Activated naive CD8-positive, alpha-beta T cell (primary cell): ENCODE measurements at regions not wholly inside any gene's neighbourhood (a gene's known extent, or its start where the extent isn't known, plus 50 kb on each side); places are given as distances from the start of the nearest gene placed in this dataset.

Experiments used
- H3K27ac Mint-ChIP-seq: one replicate; pipeline ENCODE4 v1.8.0; 2021; ENCODE audit warnings: mixed read lengths
- H3K27me3 Mint-ChIP-seq: one replicate; pipeline ENCODE4 v1.8.0; 2021; ENCODE audit warnings: mixed read lengths
- H3K36me3 Mint-ChIP-seq: one replicate; pipeline ENCODE4 v1.8.0; 2021; ENCODE audit warnings: mixed read lengths
- H3K4me1 Mint-ChIP-seq: one replicate; pipeline ENCODE4 v1.8.0; 2021; ENCODE audit warnings: low read depth, mixed read lengths
- H3K4me3 Mint-ChIP-seq: one replicate; pipeline ENCODE4 v1.8.0; 2021; ENCODE audit warnings: mild to moderate bottlenecking, mixed read lengths
- H3K9me3 Mint-ChIP-seq: one replicate; pipeline ENCODE4 v1.8.0; 2021; ENCODE audit warnings: low read depth, mixed read lengths

DNA sequence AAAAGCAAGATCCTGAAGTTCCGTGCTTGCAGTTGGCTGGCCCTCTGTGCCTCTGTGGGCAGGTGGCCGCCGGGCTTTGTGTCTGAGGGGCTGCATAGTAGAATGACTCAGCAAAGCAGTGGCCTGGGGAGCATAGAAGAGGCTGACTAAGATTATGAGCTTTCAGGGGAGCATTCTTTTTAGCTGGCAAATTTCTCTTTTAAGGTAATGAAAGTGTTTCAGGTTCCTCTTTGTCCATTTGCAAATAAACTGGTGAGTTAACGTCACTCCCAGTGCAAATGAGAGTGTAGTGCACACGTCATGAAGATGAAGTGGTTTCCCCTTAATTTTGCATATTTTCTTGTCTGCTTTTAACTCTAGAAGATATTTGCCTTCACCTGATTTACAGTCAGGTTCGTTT, 98.6 kb downstream of the BCL2L11 start:
- H3K36me3 Mint-ChIP-seq, result peaks cover 10% of the 10 kb centered on the region
- no peak overlapping the region for H3K4me3 Mint-ChIP-seq
- peaks cover 4% of the 10 kb centered on the region for H3K27me3 Mint-ChIP-seq
- peaks cover 7% of the 10 kb centered on the region for H3K9me3 Mint-ChIP-seq
- no peak overlapping the region for H3K27ac Mint-ChIP-seq
- no peaks in the 10 kb centered on the region for H3K4me1 Mint-ChIP-seq

GRCh38 chr2:111219734-111220505, 99.2 kb downstream of the BCL2L11 start:
- peaks cover 2% of the 10 kb centered on the region for H3K9me3 Mint-ChIP-seq
- peaks cover 4% of the 10 kb centered on the region for H3K27me3 Mint-ChIP-seq
- H3K4me1 Mint-ChIP-seq, result no peaks in the 10 kb centered on the region
- H3K4me3 Mint-ChIP-seq, result no peak overlapping the region
- H3K36me3 Mint-ChIP-seq, result peaks cover 8% of the 10 kb centered on the region
- no peak overlapping the region for H3K27ac Mint-ChIP-seq

DNA sequence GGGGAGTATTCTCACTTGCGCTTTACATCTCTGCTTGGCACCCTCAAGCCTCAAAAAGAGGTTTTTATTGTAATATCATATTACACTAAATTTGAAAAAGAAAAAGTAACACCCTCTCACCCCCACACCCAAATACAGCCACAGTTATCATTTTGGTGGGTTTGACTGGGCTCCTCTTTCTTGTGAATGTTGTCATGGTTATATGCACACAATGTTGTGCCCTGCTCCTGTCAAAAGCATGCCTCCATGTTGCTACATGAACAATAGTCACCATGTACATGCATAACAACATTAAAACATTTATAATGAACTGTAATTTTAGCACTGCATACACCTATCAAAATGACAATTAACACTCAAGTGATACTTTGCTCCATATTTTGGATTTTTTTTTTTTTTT, 100.2 kb downstream of the BCL2L11 start:
- Mint-ChIP-seq H3K4me1 (no peaks in the 10 kb centered on the region), H3K4me3 (no peak overlapping the region), H3K9me3 (no peaks in the 10 kb centered on the region), H3K27me3 (peaks cover 9% of the 10 kb centered on the region), H3K27ac (no peak overlapping the region), H3K36me3 (peaks cover 5% of the 10 kb centered on the region)

DNA sequence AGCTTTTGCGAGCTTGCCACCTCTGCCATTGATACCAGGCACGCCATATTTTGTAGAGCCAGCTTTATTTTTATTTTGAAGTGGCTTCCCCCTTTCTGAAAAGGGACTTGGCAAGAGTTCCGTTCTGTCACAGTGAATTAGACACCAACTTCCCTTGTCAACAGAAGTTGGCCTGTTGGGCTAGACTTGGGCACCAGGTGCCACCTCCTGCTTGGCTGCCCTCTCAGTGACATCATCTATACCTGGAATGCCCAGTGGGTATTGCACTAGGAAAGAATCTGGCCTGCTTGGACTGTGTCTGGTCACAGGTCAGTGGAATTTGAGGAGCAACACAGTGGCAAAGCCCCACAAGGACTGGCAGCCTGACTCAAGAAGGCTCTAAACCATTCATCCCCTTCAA, 101.0 kb downstream of the BCL2L11 start:
- no peak overlapping the region for H3K27ac Mint-ChIP-seq
- H3K9me3 Mint-ChIP-seq, result no peaks in the 10 kb centered on the region
- peaks cover 5% of the 10 kb centered on the region for H3K36me3 Mint-ChIP-seq
- H3K27me3 Mint-ChIP-seq, result peaks cover 10% of the 10 kb centered on the region
- no peaks in the 10 kb centered on the region for H3K4me1 Mint-ChIP-seq
- H3K4me3 Mint-ChIP-seq, result no peak overlapping the region

DNA sequence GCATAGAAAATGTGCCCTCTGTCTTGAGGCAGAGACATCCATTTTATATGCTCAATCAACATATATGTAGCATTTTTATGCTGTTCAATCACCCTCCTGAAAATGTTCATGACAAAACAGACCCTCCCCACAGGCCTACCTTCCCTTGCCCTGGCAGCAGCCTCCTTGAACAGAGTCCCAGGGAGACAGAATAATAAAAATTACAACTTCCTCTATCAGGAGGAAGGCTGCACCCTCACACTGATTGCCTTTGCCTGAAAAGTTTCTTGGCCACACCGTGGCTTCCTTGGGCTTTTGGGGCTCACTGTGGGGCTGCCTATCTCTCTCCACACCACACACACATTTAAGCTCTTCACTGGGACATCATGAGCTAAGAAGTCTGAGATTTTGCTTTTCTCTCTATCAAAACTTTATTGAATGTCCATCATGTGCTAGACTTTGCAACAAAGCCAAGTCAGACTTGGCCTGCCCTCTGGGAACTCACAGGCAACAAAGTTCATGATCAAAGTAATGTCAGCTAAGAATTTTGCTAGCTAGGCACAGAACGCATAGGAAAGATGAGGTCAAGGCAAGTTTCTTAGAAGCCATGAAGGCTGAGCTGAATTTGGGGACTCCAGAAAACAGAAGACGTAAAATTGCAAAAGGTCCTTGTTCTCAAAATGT, 101.6 kb downstream of the BCL2L11 start:
- no peak overlapping the region for H3K27ac Mint-ChIP-seq
- peaks cover 4% of the 10 kb centered on the region for H3K4me1 Mint-ChIP-seq
- H3K36me3 Mint-ChIP-seq, result peaks cover 5% of the 10 kb centered on the region
- peaks cover 10% of the 10 kb centered on the region for H3K27me3 Mint-ChIP-seq
- no peak overlapping the region for H3K4me3 Mint-ChIP-seq
- no peaks in the 10 kb centered on the region for H3K9me3 Mint-ChIP-seq

GRCh38 chr2:111225856-111226255, 105.1 kb downstream of the BCL2L11 start:
- H3K27ac Mint-ChIP-seq, result no peak overlapping the region
- H3K36me3 Mint-ChIP-seq, result peaks cover 8% of the 10 kb centered on the region
- peaks cover 9% of the 10 kb centered on the region for H3K9me3 Mint-ChIP-seq
- H3K4me3 Mint-ChIP-seq, result no peak overlapping the region
- H3K27me3 Mint-ChIP-seq, result peaks cover 10% of the 10 kb centered on the region
- H3K4me1 Mint-ChIP-seq, result peaks cover 4% of the 10 kb centered on the region

DNA sequence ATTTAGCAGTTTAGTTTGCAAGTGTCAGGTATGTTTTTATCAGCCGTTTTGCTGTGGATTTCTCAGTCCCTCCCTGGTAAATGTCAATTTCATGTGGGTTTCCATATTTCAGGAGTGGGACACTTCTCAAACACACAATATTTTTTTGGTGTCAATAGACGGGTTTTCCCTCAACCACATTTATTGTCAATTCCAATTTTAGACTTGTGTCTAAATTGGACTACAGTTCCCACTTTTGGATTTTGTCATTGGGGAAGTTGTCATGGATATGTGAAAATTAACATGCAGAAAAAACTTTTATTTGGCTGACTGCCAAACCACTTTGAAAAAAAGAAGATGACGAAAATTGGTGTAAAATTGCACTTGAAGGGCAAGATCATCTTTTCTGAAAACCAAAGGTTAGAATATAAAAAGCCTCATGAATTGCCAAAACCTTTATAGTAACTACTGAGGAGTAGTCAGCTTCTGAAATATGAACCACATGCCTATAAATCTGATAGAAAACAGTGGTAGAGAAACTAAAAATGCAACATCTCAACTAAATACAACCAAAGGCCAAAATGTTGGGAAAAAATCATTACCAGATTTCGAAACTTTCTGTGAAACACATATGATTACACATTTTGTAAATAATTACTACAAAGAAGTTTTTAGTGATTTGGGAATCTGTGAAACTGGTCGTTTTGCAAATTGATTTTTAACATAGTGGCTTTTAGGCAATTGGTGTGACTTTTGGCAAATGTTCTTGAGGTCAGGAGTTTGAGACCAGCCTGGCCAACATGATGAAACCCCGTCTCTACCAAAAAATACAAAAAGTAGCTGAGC, 106.4 kb downstream of the BCL2L11 start:
- no peak overlapping the region for H3K4me3 Mint-ChIP-seq
- peaks cover 8% of the 10 kb centered on the region for H3K36me3 Mint-ChIP-seq
- peaks cover 4% of the 10 kb centered on the region for H3K4me1 Mint-ChIP-seq
- H3K27ac Mint-ChIP-seq, result no peak overlapping the region
- peaks cover 10% of the 10 kb centered on the region for H3K27me3 Mint-ChIP-seq
- peaks cover 12% of the 10 kb centered on the region for H3K9me3 Mint-ChIP-seq

- H3K4me3 Mint-ChIP-seq, result no peak overlapping the region
- no peak overlapping the region for H3K27ac Mint-ChIP-seq
Observed at GRCh38 chr2:111227716-111228141, 107.0 kb downstream of the BCL2L11 start.

DNA sequence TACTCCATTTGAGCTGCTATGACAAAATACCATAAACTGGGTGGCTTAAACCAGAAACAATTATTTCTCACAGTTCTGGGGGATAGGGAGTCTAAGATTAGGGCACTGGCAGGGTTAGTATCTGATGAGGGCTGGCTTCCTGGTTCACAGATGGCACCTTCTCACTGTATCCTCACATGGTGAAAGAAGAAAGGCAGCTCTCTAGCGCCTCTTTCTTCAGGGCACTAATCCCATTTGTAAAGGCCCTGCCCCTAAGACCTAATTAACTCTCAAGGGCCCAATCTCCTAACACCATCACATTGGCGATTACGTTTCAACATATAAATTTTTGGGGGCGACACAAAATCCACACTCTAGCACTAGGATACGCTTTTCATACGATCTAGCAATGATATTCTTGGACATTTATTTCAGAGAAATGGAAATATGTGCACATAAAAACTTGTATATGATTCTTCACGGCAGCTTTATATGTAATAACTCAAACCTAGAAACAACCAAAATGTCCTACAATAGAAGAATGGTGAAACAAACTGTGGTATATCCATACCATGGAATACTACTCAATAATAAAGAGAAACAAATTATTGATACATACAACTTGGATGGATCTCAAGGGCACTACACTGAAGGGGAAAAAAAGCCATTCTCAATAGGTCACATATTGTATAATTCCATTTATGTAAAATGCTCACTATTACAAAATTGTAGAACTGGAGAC, 111.0 kb downstream of the BCL2L11 start:
- H3K4me3 Mint-ChIP-seq, result no peak overlapping the region
- peaks cover 4% of the 10 kb centered on the region for H3K4me1 Mint-ChIP-seq
- peaks cover 14% of the 10 kb centered on the region for H3K9me3 Mint-ChIP-seq
- H3K36me3 Mint-ChIP-seq, result peaks cover 6% of the 10 kb centered on the region
- no peaks in the 10 kb centered on the region for H3K27me3 Mint-ChIP-seq
- H3K27ac Mint-ChIP-seq, result no peak overlapping the region

More at GRCh38 chr2:111227716-111228141, 107.0 kb downstream of the BCL2L11 start:
- peaks cover 4% of the 10 kb centered on the region for H3K4me1 Mint-ChIP-seq
- H3K36me3 Mint-ChIP-seq, result peaks cover 5% of the 10 kb centered on the region
- peaks cover 14% of the 10 kb centered on the region for H3K9me3 Mint-ChIP-seq
- H3K27me3 Mint-ChIP-seq, result peaks cover 8% of the 10 kb centered on the region

- Mint-ChIP-seq H3K27me3 (no peaks in the 10 kb centered on the region), H3K36me3 (peaks cover 3% of the 10 kb centered on the region), H3K4me3 (no peak overlapping the region), H3K9me3 (peaks cover 5% of the 10 kb centered on the region), H3K4me1 (no peaks in the 10 kb centered on the region), H3K27ac (no peak overlapping the region)
Observed at GRCh38 chr2:111235192-111236015, 114.7 kb downstream of the BCL2L11 start.

- H3K27me3 Mint-ChIP-seq, result no peaks in the 10 kb centered on the region
- H3K4me3 Mint-ChIP-seq, result no peak overlapping the region
- H3K4me1 Mint-ChIP-seq, result no peaks in the 10 kb centered on the region
- H3K36me3 Mint-ChIP-seq, result peaks cover 3% of the 10 kb centered on the region
- H3K9me3 Mint-ChIP-seq, result peaks cover 5% of the 10 kb centered on the region
- H3K27ac Mint-ChIP-seq, result no peak overlapping the region
Observed at GRCh38 chr2:111236025-111236424, 115.3 kb downstream of the BCL2L11 start.

- Mint-ChIP-seq H3K4me3 (no peak overlapping the region), H3K27ac (no peak overlapping the region), H3K9me3 (no peaks in the 10 kb centered on the region)
Observed at GRCh38 chr2:111238296-111238695, 117.6 kb downstream of the BCL2L11 start.

GRCh38 chr2:111239107-111239506, 118.4 kb downstream of the BCL2L11 start:
- Mint-ChIP-seq H3K27ac (no peak overlapping the region), H3K36me3 (no peaks in the 10 kb centered on the region), H3K27me3 (no peaks in the 10 kb centered on the region), H3K9me3 (no peaks in the 10 kb centered on the region), H3K4me1 (no peaks in the 10 kb centered on the region), H3K4me3 (no peak overlapping the region)

More at GRCh38 chr2:111238296-111238695, 117.6 kb downstream of the BCL2L11 start:
- Mint-ChIP-seq H3K4me1 (no peaks in the 10 kb centered on the region), H3K27me3 (no peaks in the 10 kb centered on the region), H3K36me3 (peaks cover 3% of the 10 kb centered on the region)
